Esophagus muscularis mucosa (tissue), 4 donors: ENCODE measurements at regions not wholly inside any gene's neighbourhood (a gene's known extent, or its start where the extent isn't known, plus 50 kb on each side); places are given as distances from the start of the nearest gene placed in this dataset.

Experiments
- DNase-seq: peaks from one replicate; pipeline ENCODE4 v3.0.0-alpha.2; 2017; ENCODE audit errors: extremely low spot score
- H3K27ac ChIP-seq, 4 donors: fragments of 200-600 bp; sonication (generic); replicated peaks in 1 of 4; 1 replicate in 3 of 4; 2 replicates in 1 of 4; pipeline ENCODE4 v1.5.1; 2016 to 2019; ENCODE audit warnings: mild to moderate bottlenecking in 1 of 4
- H3K27me3 ChIP-seq, 4 donors: fragments of 200-600 bp; sonication (generic); one replicate each; pipeline versions ENCODE4 v1.5.1 to v1.6.0; 2016 to 2019
- H3K36me3 ChIP-seq, 4 donors: fragments of 200-600 bp; sonication (generic); one replicate each; pipeline ENCODE4 v1.5.1; 2016 to 2019
- H3K4me1 ChIP-seq, 4 donors: fragments of 200-600 bp; sonication (generic); one replicate each; pipeline ENCODE4 v1.5.1; 2016 to 2019
- H3K4me3 ChIP-seq, 4 donors: fragments of 200-600 bp; sonication (generic); 1 replicate in 2 of 4; 2 replicates in 2 of 4; pipeline ENCODE4 v1.5.1; 2016 to 2019; ENCODE audit warnings: mild to moderate bottlenecking in 4 of 4, moderate library complexity in 1 of 4
- H3K9me3 ChIP-seq, 4 donors: fragments of 200-600 bp; sonication (generic); 1 replicate in 3 of 4; 2 replicates in 1 of 4; pipeline ENCODE4 v1.5.1; 2016 to 2019
- EP300 ChIP-seq: sonication (generic); formaldehyde crosslinking; IDR thresholded peaks from one replicate; pipeline ENCODE4 v1.6.1; 2017; ENCODE audit warnings: antibody characterized with exemption
- POLR2A ChIP-seq: fragments of 450-650 bp; IDR thresholded peaks from one replicate; pipeline ENCODE4 v1.6.1; 2017; ENCODE audit warnings: antibody characterized with exemption, moderate library complexity, mild to moderate bottlenecking, low read depth
- POLR2AphosphoS5 ChIP-seq, 2 donors: sonication (generic); formaldehyde crosslinking; IDR thresholded peaks; one replicate each; pipeline ENCODE4 v1.6.1; 2017; ENCODE audit warnings: antibody characterized with exemption in 2 of 2
- WGBS: methylation state at CpG from one replicate; pipeline ENCODE4 v1.1.5; 2018; 5-methylcytosine and 5-hydroxymethylcytosine counted together
- intact Hi-C: fragments of 100-400 bp; cut with DNase I; formaldehyde crosslinking; loops from one replicate; pipeline ENCODE4 v1.15.1; 2023
- TF ChIP-seq, protein P1 (sequence below), 3 experiments: fragments of 200-600 bp in 2 of 3; fragments of 450-650 bp in 1 of 3; sonication (generic) in 2 of 3; IDR thresholded peaks; one replicate each; pipeline ENCODE4 v1.5.1; 2017 to 2019; ENCODE audit warnings: antibody characterized with exemption in 3 of 3, mild to moderate bottlenecking in 2 of 3, moderate library complexity in 1 of 3

DNA sequence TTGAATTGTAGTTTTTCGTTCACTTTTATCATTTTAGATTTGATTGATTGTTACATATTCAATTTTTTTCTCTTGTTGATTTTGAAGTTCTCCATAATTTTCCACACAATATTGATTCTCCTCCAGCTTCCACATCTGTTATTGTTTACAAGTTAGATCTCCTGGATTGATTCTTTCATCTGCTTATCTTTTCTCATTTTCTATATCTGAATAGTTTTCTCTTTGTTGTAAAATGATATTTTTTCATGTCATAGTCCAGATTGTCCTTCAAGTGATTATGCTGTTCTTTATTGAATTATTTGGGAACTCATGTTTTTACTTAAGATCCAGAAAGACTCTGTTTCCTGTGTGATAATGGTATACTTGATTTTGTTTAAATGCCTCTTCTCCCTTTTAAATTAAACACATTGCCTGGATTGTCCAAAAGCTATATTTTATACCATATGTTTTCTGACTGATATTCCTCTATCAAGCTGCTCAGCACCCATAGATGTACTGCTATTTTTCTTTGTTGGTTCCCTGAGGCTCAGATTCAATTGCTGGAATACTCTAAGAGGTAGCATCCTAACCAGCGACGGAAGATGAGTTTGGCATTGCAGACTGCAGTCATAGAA lies 206.6 kb upstream of the PRR16 start:
- Histone ChIP-seq H3K36me3 (no peaks in the 10 kb centered on the region), H3K9me3 (no peaks in the 10 kb centered on the region), H3K27ac (no peak overlapping the region), H3K4me3 (no peak overlapping the region), H3K27me3 (no peaks in the 10 kb centered on the region), H3K4me1 (no peaks in the 10 kb centered on the region)
- TF ChIP-seq EP300 (no peak), POLR2A (no peak), POLR2AphosphoS5 (IDR thresholded peaks at IDR 0.05) (no peak)
- TF ChIP-seq, protein P1, sequence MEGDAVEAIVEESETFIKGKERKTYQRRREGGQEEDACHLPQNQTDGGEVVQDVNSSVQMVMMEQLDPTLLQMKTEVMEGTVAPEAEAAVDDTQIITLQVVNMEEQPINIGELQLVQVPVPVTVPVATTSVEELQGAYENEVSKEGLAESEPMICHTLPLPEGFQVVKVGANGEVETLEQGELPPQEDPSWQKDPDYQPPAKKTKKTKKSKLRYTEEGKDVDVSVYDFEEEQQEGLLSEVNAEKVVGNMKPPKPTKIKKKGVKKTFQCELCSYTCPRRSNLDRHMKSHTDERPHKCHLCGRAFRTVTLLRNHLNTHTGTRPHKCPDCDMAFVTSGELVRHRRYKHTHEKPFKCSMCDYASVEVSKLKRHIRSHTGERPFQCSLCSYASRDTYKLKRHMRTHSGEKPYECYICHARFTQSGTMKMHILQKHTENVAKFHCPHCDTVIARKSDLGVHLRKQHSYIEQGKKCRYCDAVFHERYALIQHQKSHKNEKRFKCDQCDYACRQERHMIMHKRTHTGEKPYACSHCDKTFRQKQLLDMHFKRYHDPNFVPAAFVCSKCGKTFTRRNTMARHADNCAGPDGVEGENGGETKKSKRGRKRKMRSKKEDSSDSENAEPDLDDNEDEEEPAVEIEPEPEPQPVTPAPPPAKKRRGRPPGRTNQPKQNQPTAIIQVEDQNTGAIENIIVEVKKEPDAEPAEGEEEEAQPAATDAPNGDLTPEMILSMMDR (IDR thresholded peaks at IDR 0.05) = no peak
- no peak for DNase-seq
- 82% methylated on average over 3 of the region's 3 CpGs for WGBS
- intact Hi-C loops = no loop called here

DNA sequence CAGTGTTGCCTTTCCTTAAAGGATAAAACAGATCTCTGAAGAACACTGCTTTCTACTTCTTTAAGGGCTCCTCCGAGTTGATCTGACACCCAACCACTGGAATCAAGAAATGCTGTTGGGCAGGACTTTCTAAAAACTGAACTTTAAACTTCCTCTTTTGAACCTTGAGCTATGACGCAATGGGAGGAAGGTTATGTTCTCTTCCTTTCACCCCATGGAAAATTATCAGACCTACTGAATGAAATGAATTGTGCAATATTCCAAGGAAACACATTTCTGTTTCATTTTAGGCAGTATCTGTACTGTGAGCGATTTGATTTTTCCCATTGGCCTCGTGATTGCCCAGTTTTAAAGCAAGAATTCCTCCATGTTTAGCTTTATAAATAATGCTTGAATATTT lies 206.0 kb upstream of the PRR16 start:
- WGBS = 60% methylated on average over 4 of the region's 4 CpGs
- no peak for TF ChIP-seq EP300
- TF ChIP-seq, protein P1 (IDR thresholded peaks at IDR 0.05) = no peak
- Histone ChIP-seq H3K4me1 (no peaks in the 10 kb centered on the region), H3K36me3 (no peaks in the 10 kb centered on the region), H3K9me3 (no peaks in the 10 kb centered on the region), H3K27me3 (no peaks in the 10 kb centered on the region), H3K4me3 (no peak overlapping the region), H3K27ac (no peak overlapping the region)
- intact Hi-C loops = no loop called here
- DNase-seq = no peak

DNA sequence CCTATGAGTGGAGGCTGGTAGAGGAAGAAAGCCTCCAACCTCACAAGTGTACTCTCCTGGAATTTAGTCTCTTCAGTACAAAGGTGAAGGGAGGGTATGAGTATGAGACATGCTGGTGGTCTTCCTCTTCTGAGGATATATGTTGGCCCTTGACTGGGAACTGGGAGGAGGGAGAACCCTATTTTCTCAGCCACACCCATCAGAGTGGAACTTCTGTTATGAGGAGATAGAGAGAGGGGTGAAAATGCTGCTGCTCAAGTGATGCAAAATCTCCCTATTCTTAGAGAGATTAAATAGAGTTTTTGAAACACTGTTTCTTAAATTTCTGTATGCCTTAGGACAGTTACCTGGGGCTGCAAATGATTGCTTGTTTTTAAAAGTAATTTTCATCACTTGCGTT lies 203.4 kb upstream of the PRR16 start:
- no peaks in the 10 kb centered on the region for H3K4me1 ChIP-seq
- H3K27me3 ChIP-seq = no peaks in the 10 kb centered on the region
- DNase-seq = no peak
- TF ChIP-seq POLR2AphosphoS5 (IDR thresholded peaks at IDR 0.05) (no peak), POLR2A (no peak), EP300 (no peak)
- TF ChIP-seq, protein P1 (IDR thresholded peaks at IDR 0.05) = no peak
- intact Hi-C loops = no loop called here
- H3K4me3 ChIP-seq = no peak overlapping the region
- no peak overlapping the region for H3K27ac ChIP-seq
- H3K36me3 ChIP-seq = no peaks in the 10 kb centered on the region
- no peaks in the 10 kb centered on the region for H3K9me3 ChIP-seq
- 64% methylated on average over 1 of the region's 1 CpG for WGBS

DNA sequence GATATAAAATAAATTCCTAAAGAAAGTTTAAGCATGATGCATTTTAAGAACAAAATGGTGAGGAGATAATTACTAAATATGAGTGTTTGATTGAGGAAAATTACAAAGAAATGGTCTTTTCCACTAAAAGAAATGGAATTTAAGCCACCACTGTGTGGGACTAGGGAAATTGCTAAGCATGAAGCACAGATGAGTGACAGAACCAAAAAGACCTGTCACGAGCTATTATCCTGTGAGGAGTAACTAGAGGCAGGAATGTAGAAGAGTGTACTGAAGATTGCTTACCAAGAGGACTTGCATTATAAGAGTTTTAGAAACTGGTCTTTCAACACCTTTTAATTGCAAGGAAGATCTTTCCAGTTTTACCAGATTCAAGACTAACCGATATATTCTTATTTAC lies 193.6 kb upstream of the PRR16 start:
- no peaks in the 10 kb centered on the region for H3K4me1 ChIP-seq
- no peaks in the 10 kb centered on the region for H3K36me3 ChIP-seq
- TF ChIP-seq POLR2A (no peak), POLR2AphosphoS5 (IDR thresholded peaks at IDR 0.05) (no peak), EP300 (no peak)
- TF ChIP-seq, protein P1 (IDR thresholded peaks at IDR 0.05) = no peak
- no peaks in the 10 kb centered on the region for H3K27me3 ChIP-seq
- 89% methylated on average over 2 of the region's 2 CpGs for WGBS
- DNase-seq = no peak
- intact Hi-C loops = no loop called here
- no peaks in the 10 kb centered on the region for H3K9me3 ChIP-seq
- no peak overlapping the region for H3K4me3 ChIP-seq
- H3K27ac ChIP-seq = no peak overlapping the region

DNA sequence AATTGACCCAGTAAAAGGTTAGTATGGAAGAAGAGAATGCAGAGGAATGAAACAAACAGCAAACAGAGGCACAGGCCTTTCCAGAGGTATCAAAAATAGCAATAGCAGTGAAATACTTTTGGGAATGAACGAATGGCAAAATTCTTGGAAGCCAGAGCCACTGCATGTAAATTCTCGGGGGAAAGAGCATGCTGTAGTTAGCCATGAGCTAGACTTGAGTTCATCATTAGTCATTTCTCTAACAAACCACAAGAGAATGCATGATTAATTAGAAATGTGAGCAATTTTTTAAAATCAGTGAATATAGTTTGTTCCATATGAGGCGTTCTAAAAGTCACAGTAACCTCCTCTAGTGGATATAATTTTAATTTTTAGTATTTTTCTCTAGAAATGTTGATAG lies 170.3 kb upstream of the PRR16 start:
- WGBS = 75% methylated on average over 3 of the region's 3 CpGs

More for the DNA sequence above, 170.3 kb upstream of the PRR16 start:
- Histone ChIP-seq H3K9me3 (no peaks in the 10 kb centered on the region), H3K4me3 (no peak overlapping the region), H3K27me3 (no peaks in the 10 kb centered on the region), H3K4me1 (no peaks in the 10 kb centered on the region), H3K27ac (no peak overlapping the region), H3K36me3 (no peaks in the 10 kb centered on the region)
- DNase-seq = no peak
- intact Hi-C loops = no loop called here
- no peak for TF ChIP-seq EP300
